ENCODE measurements at regions not wholly inside any gene's neighbourhood (a gene's known extent, or its start where the extent isn't known, plus 50 kb on each side); places are given as distances from the start of the nearest gene placed in this dataset.

GRCh38 chr14:40213701-40214100, 781.5 kb upstream of the FBXO33 start:
- H3K27ac ChIP-seq: no peak overlapping the region
- no peaks in the 10 kb centered on the region for H3K4me1 ChIP-seq
- peaks cover 0 to 31% (median 14%) of the 10 kb centered on the region in 8 donors for H3K9me3 ChIP-seq
- DNase-seq: no peak
- TF ChIP-seq POLR2A (IDR thresholded peaks at IDR 0.05) (no peak), POLR2AphosphoS5 (IDR thresholded peaks at IDR 0.05) (no peak)
- TF ChIP-seq, protein P1, sequence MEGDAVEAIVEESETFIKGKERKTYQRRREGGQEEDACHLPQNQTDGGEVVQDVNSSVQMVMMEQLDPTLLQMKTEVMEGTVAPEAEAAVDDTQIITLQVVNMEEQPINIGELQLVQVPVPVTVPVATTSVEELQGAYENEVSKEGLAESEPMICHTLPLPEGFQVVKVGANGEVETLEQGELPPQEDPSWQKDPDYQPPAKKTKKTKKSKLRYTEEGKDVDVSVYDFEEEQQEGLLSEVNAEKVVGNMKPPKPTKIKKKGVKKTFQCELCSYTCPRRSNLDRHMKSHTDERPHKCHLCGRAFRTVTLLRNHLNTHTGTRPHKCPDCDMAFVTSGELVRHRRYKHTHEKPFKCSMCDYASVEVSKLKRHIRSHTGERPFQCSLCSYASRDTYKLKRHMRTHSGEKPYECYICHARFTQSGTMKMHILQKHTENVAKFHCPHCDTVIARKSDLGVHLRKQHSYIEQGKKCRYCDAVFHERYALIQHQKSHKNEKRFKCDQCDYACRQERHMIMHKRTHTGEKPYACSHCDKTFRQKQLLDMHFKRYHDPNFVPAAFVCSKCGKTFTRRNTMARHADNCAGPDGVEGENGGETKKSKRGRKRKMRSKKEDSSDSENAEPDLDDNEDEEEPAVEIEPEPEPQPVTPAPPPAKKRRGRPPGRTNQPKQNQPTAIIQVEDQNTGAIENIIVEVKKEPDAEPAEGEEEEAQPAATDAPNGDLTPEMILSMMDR (IDR thresholded peaks at IDR 0.05 in 8 of 11, conservative IDR thresholded peaks at IDR 0.05 in 3 of 11): no peak
- H3K36me3 ChIP-seq: no peaks in the 10 kb centered on the region
- intact Hi-C loops (cut with DNase I; ENCODE audit: low total_unique reads): no loop called here
- no peak overlapping the region for H3K4me3 ChIP-seq
- H3K27me3 ChIP-seq (replicated peaks in 1 of 7): no peaks in the 10 kb centered on the region

DNA sequence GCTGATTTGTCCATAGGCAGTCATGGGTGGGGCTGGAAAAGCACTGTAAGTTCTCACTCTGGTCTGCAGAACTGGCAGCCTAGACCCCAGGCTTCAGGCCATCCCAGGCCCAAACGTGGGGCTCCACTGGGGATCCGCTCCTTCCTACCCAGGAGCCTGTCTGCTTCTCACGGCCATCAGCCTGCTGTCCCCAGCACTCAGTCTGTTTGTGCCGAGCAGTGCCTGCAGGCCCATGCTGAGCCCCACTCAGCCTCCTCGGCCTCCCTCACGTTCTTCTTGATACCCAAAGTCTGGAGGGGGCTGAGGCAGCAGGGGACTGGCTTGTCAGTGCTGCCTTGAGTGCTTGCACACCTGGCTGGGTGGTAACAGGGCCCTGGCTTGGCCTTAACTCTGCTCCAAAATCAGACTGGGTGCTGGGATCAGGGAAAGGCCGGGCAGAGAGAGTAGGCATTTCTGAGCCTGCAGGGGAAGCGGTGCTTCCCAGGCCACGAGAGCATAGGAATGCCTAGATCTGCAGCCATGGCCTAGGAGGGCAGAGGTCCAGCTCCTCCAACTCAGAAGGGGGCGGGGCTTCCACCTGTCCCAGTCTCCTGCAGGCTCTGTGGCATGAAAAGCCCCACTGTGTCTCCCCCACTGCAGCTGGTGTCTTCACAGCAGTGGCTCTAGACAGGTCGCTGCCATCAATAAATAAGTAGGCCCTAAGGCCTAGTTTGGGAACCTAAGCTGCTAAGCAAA, 772.4 kb upstream of the FBXO33 start:
- Histone ChIP-seq H3K4me3 (no peak overlapping the region), H3K27me3 (replicated peaks in 1 of 7) (no peaks in the 10 kb centered on the region), H3K9me3 (peaks cover 0 to 54% (median 25%) of the 10 kb centered on the region in 8 donors), H3K36me3 (no peaks in the 10 kb centered on the region), H3K27ac (no peak overlapping the region), H3K4me1 (no peaks in the 10 kb centered on the region)
- DNase-seq: no peak
- WGBS, 5 donors: 70 to 81% (median 76%) methylated on average over 11 of the region's 11 CpGs
- intact Hi-C loops (cut with DNase I; ENCODE audit: low total_unique reads): no loop called here
- TF ChIP-seq POLR2A (IDR thresholded peaks at IDR 0.05): no peak
- TF ChIP-seq, protein P1 (IDR thresholded peaks at IDR 0.05 in 8 of 11, conservative IDR thresholded peaks at IDR 0.05 in 3 of 11): no peak
- no peak for TF ChIP-seq POLR2AphosphoS5 (IDR thresholded peaks at IDR 0.05)

DNA sequence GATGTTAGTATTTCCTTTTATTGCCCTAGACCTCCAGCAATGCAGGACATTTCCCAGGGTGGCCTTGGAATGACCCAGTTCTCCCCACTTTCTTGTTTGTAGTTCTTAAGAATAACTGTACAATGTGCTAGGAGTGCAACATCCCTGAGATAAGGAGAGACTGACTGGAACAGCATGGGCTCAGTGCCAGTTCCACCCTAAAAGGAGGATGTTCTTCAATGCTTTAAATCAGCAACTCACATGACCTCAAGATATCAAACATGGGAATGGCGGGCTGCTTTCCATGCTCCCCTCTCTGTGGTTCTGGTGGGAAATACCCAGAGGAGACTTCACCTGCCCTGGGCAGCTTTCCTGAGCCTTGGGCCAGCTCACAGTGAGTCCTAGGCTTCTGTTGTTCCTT, 766.9 kb upstream of the FBXO33 start:
- no peak for DNase-seq
- Histone ChIP-seq H3K4me3 (no peak overlapping the region), H3K4me1 (no peaks in the 10 kb centered on the region), H3K27ac (no peak overlapping the region), H3K36me3 (no peaks in the 10 kb centered on the region), H3K9me3 (peaks cover 0 to 30% (median 14%) of the 10 kb centered on the region in 8 donors), H3K27me3 (replicated peaks in 1 of 7) (no peaks in the 10 kb centered on the region)
- intact Hi-C loops (cut with DNase I; ENCODE audit: low total_unique reads): no loop called here
- 71 to 92% (median 86%) methylated on average over 1 of the region's 1 CpG for WGBS, 5 donors
- TF ChIP-seq POLR2AphosphoS5 (IDR thresholded peaks at IDR 0.05): no peak
- no peak for TF ChIP-seq POLR2A (IDR thresholded peaks at IDR 0.05)
- TF ChIP-seq, protein P1 (IDR thresholded peaks at IDR 0.05 in 8 of 11, conservative IDR thresholded peaks at IDR 0.05 in 3 of 11): no peak

GRCh38 chr14:40197344-40197743, 765.1 kb upstream of the FBXO33 start:
- intact Hi-C loops (cut with DNase I; ENCODE audit: low total_unique reads): no loop called here

More at GRCh38 chr14:40197344-40197743, 765.1 kb upstream of the FBXO33 start:
- Histone ChIP-seq H3K27me3 (replicated peaks in 1 of 7) (no peaks in the 10 kb centered on the region), H3K27ac (no peak overlapping the region), H3K9me3 (peaks cover 0 to 15% (median 12%) of the 10 kb centered on the region in 8 donors), H3K36me3 (no peaks in the 10 kb centered on the region), H3K4me3 (no peak overlapping the region), H3K4me1 (no peaks in the 10 kb centered on the region)
- no peak for DNase-seq
- WGBS, 5 donors: 80 to 91% (median 85%) methylated on average over 2 of the region's 2 CpGs
- TF ChIP-seq POLR2A (IDR thresholded peaks at IDR 0.05) (no peak), POLR2AphosphoS5 (IDR thresholded peaks at IDR 0.05) (no peak)
- TF ChIP-seq, protein P1 (IDR thresholded peaks at IDR 0.05 in 8 of 11, conservative IDR thresholded peaks at IDR 0.05 in 3 of 11): no peak
